ENCODE measurements at regions not wholly inside any gene's neighbourhood (a gene's known extent, or its start where the extent isn't known, plus 50 kb on each side); places are given as distances from the start of the nearest gene placed in this dataset.

DNA sequence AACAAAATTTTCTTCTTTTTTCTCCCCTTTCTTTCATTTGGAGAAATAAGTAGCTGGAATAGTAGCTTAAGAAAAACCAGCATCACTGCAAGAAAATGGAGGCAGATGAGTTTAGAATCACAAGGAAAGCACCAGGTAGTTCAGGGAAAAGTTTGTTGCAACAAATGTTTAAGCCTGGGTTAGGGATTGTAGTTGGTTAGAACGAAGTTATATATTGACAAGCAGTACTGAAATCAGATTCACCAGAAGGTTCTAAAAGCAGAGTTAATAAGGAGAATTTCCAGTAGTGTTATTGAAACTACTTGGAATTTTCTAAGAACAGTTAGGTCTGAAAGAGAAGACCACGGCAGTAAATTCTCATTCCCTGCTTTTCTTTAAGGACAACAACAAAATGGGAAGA, 70.2 kb downstream of the BMP2 start:
- peaks cover 2% of the 10 kb centered on the region for H3K4me1 ChIP-seq (ENCODE audit: control insufficient read depth, insufficient read depth, low read depth, low read length)
- H2BK12ac ChIP-seq (ENCODE audit: low read length in 2 of 2): no peak overlapping the region
- H3K18ac ChIP-seq (ENCODE audit: low read depth in 1 of 2, low read length in 2 of 2): no peak overlapping the region
- no peak overlapping the region for H2BK5ac ChIP-seq (ENCODE audit: low read depth, low read length, poor library complexity, severe bottlenecking)
- no peak overlapping the region for H2BK120ac ChIP-seq (ENCODE audit: low read depth, low read length)
- no peak overlapping the region for H3K9ac ChIP-seq (ENCODE audit: low read length)
- no peak overlapping the region for H2AK5ac ChIP-seq (ENCODE audit: low read length, severe bottlenecking)
- H3K4me2 ChIP-seq (ENCODE audit: low read length, poor library complexity, severe bottlenecking): no peak overlapping the region
- H2BK15ac ChIP-seq (ENCODE audit: low read depth, poor library complexity, severe bottlenecking): no peak overlapping the region
- no peak overlapping the region for H3K4ac ChIP-seq (ENCODE audit: low read depth in 1 of 2, low read length in 2 of 2)
- no peaks in the 10 kb centered on the region for H3K79me1 ChIP-seq (replicated peaks; ENCODE audit: low read length, poor library complexity, severe bottlenecking)
- H3K27me3 ChIP-seq (ENCODE audit: control insufficient read depth in 1 of 2, insufficient read depth in 1 of 2, low read length in 2 of 2): peaks cover 0 to 9% of the 10 kb centered on the region in 2 experiments
- no peaks in the 10 kb centered on the region for H3K36me3 ChIP-seq (ENCODE audit: control insufficient read depth in 1 of 2, insufficient read depth in 2 of 2, low read depth in 1 of 2, low read length in 2 of 2)
- no peak overlapping the region for H4K91ac ChIP-seq (ENCODE audit: low read length)
- WGBS: 58% methylated on average over 1 of the region's 2 CpGs
- H2AFZ ChIP-seq (ENCODE audit: low read depth, low read length): no peak overlapping the region
- H4K8ac ChIP-seq (ENCODE audit: low read length): no peak overlapping the region
- no peak overlapping the region for H3K4me3 ChIP-seq (ENCODE audit: insufficient read depth in 1 of 2, low read depth in 1 of 2, low read length in 2 of 2)
- H3K27ac ChIP-seq (ENCODE audit: low read length, poor library complexity, severe bottlenecking): peak overlapping the region; percentile 16
- no peak overlapping the region for H3K14ac ChIP-seq (ENCODE audit: low read length in 2 of 2)
- H3K23ac ChIP-seq (ENCODE audit: low read length in 2 of 2): no peak overlapping the region
- no peak for DNase-seq
- no peaks in the 10 kb centered on the region for H3K9me3 ChIP-seq (ENCODE audit: control insufficient read depth, low read length)

- H2BK15ac ChIP-seq (ENCODE audit: low read depth, poor library complexity, severe bottlenecking): no peak overlapping the region
- no peaks in the 10 kb centered on the region for H3K79me1 ChIP-seq (replicated peaks; ENCODE audit: low read length, poor library complexity, severe bottlenecking)
- 51% methylated on average over 9 of the region's 11 CpGs for WGBS
- no peak overlapping the region for H3K14ac ChIP-seq (ENCODE audit: low read length in 2 of 2)
- H3K4me2 ChIP-seq (ENCODE audit: low read length, poor library complexity, severe bottlenecking): no peak overlapping the region
- no peak overlapping the region for H3K4ac ChIP-seq (ENCODE audit: low read depth in 1 of 2, low read length in 2 of 2)
- no peak overlapping the region for H4K91ac ChIP-seq (ENCODE audit: low read length)
- H2BK5ac ChIP-seq (ENCODE audit: low read depth, low read length, poor library complexity, severe bottlenecking): no peak overlapping the region
- H3K36me3 ChIP-seq (ENCODE audit: control insufficient read depth in 1 of 2, insufficient read depth in 2 of 2, low read depth in 1 of 2, low read length in 2 of 2): no peaks in the 10 kb centered on the region
- no peak overlapping the region for H3K9ac ChIP-seq (ENCODE audit: low read length)
- H3K23ac ChIP-seq (ENCODE audit: low read length in 2 of 2): no peak overlapping the region
- no peak overlapping the region for H2AK5ac ChIP-seq (ENCODE audit: low read length, severe bottlenecking)
- H2BK12ac ChIP-seq (ENCODE audit: low read length in 2 of 2): no peak overlapping the region
- H3K27ac ChIP-seq (ENCODE audit: low read length, poor library complexity, severe bottlenecking): no peak overlapping the region
- H3K4me1 ChIP-seq (ENCODE audit: control insufficient read depth, insufficient read depth, low read depth, low read length): peaks cover 2% of the 10 kb centered on the region
- no peak overlapping the region for H2BK120ac ChIP-seq (ENCODE audit: low read depth, low read length)
- H3K18ac ChIP-seq (ENCODE audit: low read depth in 1 of 2, low read length in 2 of 2): no peak overlapping the region
- H2AFZ ChIP-seq (ENCODE audit: low read depth, low read length): no peak overlapping the region
- peaks cover under 1 to 9% of the 10 kb centered on the region in 2 experiments for H3K27me3 ChIP-seq (ENCODE audit: control insufficient read depth in 1 of 2, insufficient read depth in 1 of 2, low read length in 2 of 2)
- H3K9me3 ChIP-seq (ENCODE audit: control insufficient read depth, low read length): no peaks in the 10 kb centered on the region
- no peak overlapping the region for H3K4me3 ChIP-seq (ENCODE audit: insufficient read depth in 1 of 2, low read depth in 1 of 2, low read length in 2 of 2)
- no peak overlapping the region for H4K8ac ChIP-seq (ENCODE audit: low read length)
- DNase-seq: no peak
Observed at GRCh38 chr20:6838181-6838826, 70.8 kb downstream of the BMP2 start.

GRCh38 chr20:6841128-6841527, 73.6 kb downstream of the BMP2 start:
- Histone ChIP-seq H2BK12ac (ENCODE audit: low read length in 2 of 2) (no peak overlapping the region), H3K9ac (ENCODE audit: low read length) (no peak overlapping the region), H2BK15ac (ENCODE audit: low read depth, poor library complexity, severe bottlenecking) (no peak overlapping the region), H2AFZ (ENCODE audit: low read depth, low read length) (no peak overlapping the region), H4K8ac (ENCODE audit: low read length) (no peak overlapping the region), H2BK120ac (ENCODE audit: low read depth, low read length) (no peak overlapping the region), H3K4ac (ENCODE audit: low read depth in 1 of 2, low read length in 2 of 2) (no peak overlapping the region), H3K23ac (ENCODE audit: low read length in 2 of 2) (no peak overlapping the region), H3K4me2 (ENCODE audit: low read length, poor library complexity, severe bottlenecking) (no peak overlapping the region), H2BK5ac (ENCODE audit: low read depth, low read length, poor library complexity, severe bottlenecking) (no peak overlapping the region), H3K14ac (ENCODE audit: low read length in 2 of 2) (no peak overlapping the region), H3K27ac (ENCODE audit: low read length, poor library complexity, severe bottlenecking) (no peak overlapping the region), H3K9me3 (ENCODE audit: control insufficient read depth, low read length) (no peaks in the 10 kb centered on the region), H3K27me3 (ENCODE audit: control insufficient read depth in 1 of 2, insufficient read depth in 1 of 2, low read length in 2 of 2) (peaks cover 6 to 12% of the 10 kb centered on the region in 2 experiments), H3K4me3 (ENCODE audit: insufficient read depth in 1 of 2, low read depth in 1 of 2, low read length in 2 of 2) (no peak overlapping the region), H3K79me1 (replicated peaks; ENCODE audit: low read length, poor library complexity, severe bottlenecking) (no peaks in the 10 kb centered on the region), H3K36me3 (ENCODE audit: control insufficient read depth in 1 of 2, insufficient read depth in 2 of 2, low read depth in 1 of 2, low read length in 2 of 2) (no peaks in the 10 kb centered on the region), H4K91ac (ENCODE audit: low read length) (no peak overlapping the region), H3K4me1 (ENCODE audit: control insufficient read depth, insufficient read depth, low read depth, low read length) (peaks cover 2% of the 10 kb centered on the region), H2AK5ac (ENCODE audit: low read length, severe bottlenecking) (no peak overlapping the region), H3K18ac (ENCODE audit: low read depth in 1 of 2, low read length in 2 of 2) (no peak overlapping the region)
- DNase-seq: no peak
- 80% methylated on average over 2 of the region's 2 CpGs for WGBS

- Histone ChIP-seq H3K79me1 (replicated peaks; ENCODE audit: low read length, poor library complexity, severe bottlenecking) (no peaks in the 10 kb centered on the region), H2BK12ac (ENCODE audit: low read length in 2 of 2) (no peak overlapping the region), H3K4me1 (ENCODE audit: control insufficient read depth, insufficient read depth, low read depth, low read length) (no peaks in the 10 kb centered on the region), H2AK5ac (ENCODE audit: low read length, severe bottlenecking) (no peak overlapping the region), H2AFZ (ENCODE audit: low read depth, low read length) (no peak overlapping the region), H3K23ac (ENCODE audit: low read length in 2 of 2) (no peak overlapping the region), H4K8ac (ENCODE audit: low read length) (no peak overlapping the region), H3K14ac (ENCODE audit: low read length in 2 of 2) (no peak overlapping the region), H3K4ac (ENCODE audit: low read depth in 1 of 2, low read length in 2 of 2) (no peak overlapping the region), H2BK5ac (ENCODE audit: low read depth, low read length, poor library complexity, severe bottlenecking) (no peak overlapping the region), H3K4me2 (ENCODE audit: low read length, poor library complexity, severe bottlenecking) (no peak overlapping the region), H4K91ac (ENCODE audit: low read length) (no peak overlapping the region), H3K36me3 (ENCODE audit: control insufficient read depth in 1 of 2, insufficient read depth in 2 of 2, low read depth in 1 of 2, low read length in 2 of 2) (no peaks in the 10 kb centered on the region), H3K27ac (ENCODE audit: low read length, poor library complexity, severe bottlenecking) (no peak overlapping the region), H3K9ac (ENCODE audit: low read length) (no peak overlapping the region), H3K27me3 (ENCODE audit: control insufficient read depth in 1 of 2, insufficient read depth in 1 of 2, low read length in 2 of 2) (peaks cover 6 to 11% of the 10 kb centered on the region in 2 experiments), H3K18ac (ENCODE audit: low read depth in 1 of 2, low read length in 2 of 2) (no peak overlapping the region), H2BK15ac (ENCODE audit: low read depth, poor library complexity, severe bottlenecking) (no peak overlapping the region), H3K9me3 (ENCODE audit: control insufficient read depth, low read length) (no peaks in the 10 kb centered on the region), H3K4me3 (ENCODE audit: insufficient read depth in 1 of 2, low read depth in 1 of 2, low read length in 2 of 2) (no peak overlapping the region), H2BK120ac (ENCODE audit: low read depth, low read length) (no peak overlapping the region)
- no peak for DNase-seq
Observed at GRCh38 chr20:6845141-6845540, 77.7 kb downstream of the BMP2 start.
